Mucosa of stomach (tissue), 1 donor: ENCODE measurements at regions not wholly inside any gene's neighbourhood (a gene's known extent, or its start where the extent isn't known, plus 50 kb on each side); places are given as distances from the start of the nearest gene placed in this dataset.

Experiments
- H3K27me3 ChIP-seq: one replicate; pipeline ENCODE4 v1.7.0; 2013; ENCODE audit warnings: mild to moderate bottlenecking, low read length; ENCODE audit not compliant: control insufficient read depth, insufficient read depth
- H3K36me3 ChIP-seq: one replicate; pipeline ENCODE4 v1.7.0; 2013; ENCODE audit warnings: low read length; ENCODE audit not compliant: control insufficient read depth, insufficient read depth
- H3K4me1 ChIP-seq: one replicate; pipeline ENCODE4 v1.7.0; 2013; ENCODE audit warnings: mild to moderate bottlenecking, low read length; ENCODE audit not compliant: control insufficient read depth, insufficient read depth
- H3K4me3 ChIP-seq: one replicate; pipeline ENCODE4 v1.7.0; 2013; ENCODE audit warnings: low read length
- H3K9ac ChIP-seq: one replicate; pipeline ENCODE4 v1.7.0; 2013; ENCODE audit warnings: mild to moderate bottlenecking, low read length, moderate library complexity
- H3K9me3 ChIP-seq: one replicate; pipeline ENCODE4 v1.7.0; 2013; ENCODE audit warnings: mild to moderate bottlenecking, low read length, moderate library complexity; ENCODE audit not compliant: control insufficient read depth
- donor health status: Pancreatic carcinoma.

GRCh38 chr1:222347627-222348026 lies 200.3 kb downstream of the HHIPL2 start:
- no peak overlapping the region for H3K4me3 ChIP-seq
- H3K36me3 ChIP-seq = no peaks in the 10 kb centered on the region
- H3K4me1 ChIP-seq = no peaks in the 10 kb centered on the region
- no peak overlapping the region for H3K9ac ChIP-seq
- no peaks in the 10 kb centered on the region for H3K27me3 ChIP-seq
- no peaks in the 10 kb centered on the region for H3K9me3 ChIP-seq

GRCh38 chr1:222346955-222347354 lies 200.9 kb downstream of the HHIPL2 start:
- H3K27me3 ChIP-seq = no peaks in the 10 kb centered on the region

GRCh38 chr1:222339376-222339947 lies 208.4 kb downstream of the HHIPL2 start:
- no peaks in the 10 kb centered on the region for H3K4me1 ChIP-seq
- no peaks in the 10 kb centered on the region for H3K9me3 ChIP-seq
- H3K4me3 ChIP-seq = no peak overlapping the region
- no peak overlapping the region for H3K9ac ChIP-seq
- H3K36me3 ChIP-seq = no peaks in the 10 kb centered on the region
- no peaks in the 10 kb centered on the region for H3K27me3 ChIP-seq

More at GRCh38 chr1:222346955-222347354, 200.9 kb downstream of the HHIPL2 start:
- Histone ChIP-seq H3K36me3 (no peaks in the 10 kb centered on the region), H3K9me3 (no peaks in the 10 kb centered on the region), H3K4me1 (no peaks in the 10 kb centered on the region), H3K4me3 (no peak overlapping the region), H3K9ac (no peak overlapping the region)

- H3K9ac ChIP-seq = no peak overlapping the region
- no peaks in the 10 kb centered on the region for H3K4me1 ChIP-seq
- no peaks in the 10 kb centered on the region for H3K9me3 ChIP-seq
- H3K27me3 ChIP-seq = no peaks in the 10 kb centered on the region
- H3K36me3 ChIP-seq = no peaks in the 10 kb centered on the region
- no peak overlapping the region for H3K4me3 ChIP-seq
Measured at GRCh38 chr1:222335586-222335985, 212.3 kb downstream of the HHIPL2 start.

GRCh38 chr1:222334026-222334680 lies 213.8 kb downstream of the HHIPL2 start:
- no peak overlapping the region for H3K9ac ChIP-seq
- no peaks in the 10 kb centered on the region for H3K36me3 ChIP-seq
- no peaks in the 10 kb centered on the region for H3K27me3 ChIP-seq
- H3K4me1 ChIP-seq = no peaks in the 10 kb centered on the region
- no peaks in the 10 kb centered on the region for H3K9me3 ChIP-seq
- H3K4me3 ChIP-seq = no peak overlapping the region

GRCh38 chr1:222331765-222332164 lies 216.1 kb downstream of the HHIPL2 start:
- no peaks in the 10 kb centered on the region for H3K36me3 ChIP-seq
- H3K4me3 ChIP-seq = no peak overlapping the region
- no peaks in the 10 kb centered on the region for H3K27me3 ChIP-seq
- no peak overlapping the region for H3K9ac ChIP-seq
- no peaks in the 10 kb centered on the region for H3K4me1 ChIP-seq
- H3K9me3 ChIP-seq = no peaks in the 10 kb centered on the region

GRCh38 chr1:222331340-222331739 lies 216.6 kb downstream of the HHIPL2 start:
- Histone ChIP-seq H3K9me3 (no peaks in the 10 kb centered on the region), H3K9ac (no peak overlapping the region), H3K27me3 (no peaks in the 10 kb centered on the region), H3K4me1 (no peaks in the 10 kb centered on the region), H3K36me3 (no peaks in the 10 kb centered on the region), H3K4me3 (no peak overlapping the region)

GRCh38 chr1:222329493-222330045 lies 218.3 kb downstream of the HHIPL2 start:
- Histone ChIP-seq H3K27me3 (no peaks in the 10 kb centered on the region), H3K4me1 (no peaks in the 10 kb centered on the region), H3K36me3 (no peaks in the 10 kb centered on the region), H3K9me3 (no peaks in the 10 kb centered on the region), H3K4me3 (no peak overlapping the region), H3K9ac (no peak overlapping the region)

- H3K4me3 ChIP-seq = no peak overlapping the region
Measured at GRCh38 chr1:222326710-222327036, 221.2 kb downstream of the HHIPL2 start.

GRCh38 chr1:222326006-222326709 lies 221.7 kb downstream of the HHIPL2 start:
- H3K4me1 ChIP-seq = no peaks in the 10 kb centered on the region
- H3K4me3 ChIP-seq = no peak overlapping the region
- H3K36me3 ChIP-seq = no peaks in the 10 kb centered on the region
- no peak overlapping the region for H3K9ac ChIP-seq
- H3K27me3 ChIP-seq = no peaks in the 10 kb centered on the region
- no peaks in the 10 kb centered on the region for H3K9me3 ChIP-seq

More at GRCh38 chr1:222326710-222327036, 221.2 kb downstream of the HHIPL2 start:
- Histone ChIP-seq H3K9ac (no peak overlapping the region), H3K4me1 (no peaks in the 10 kb centered on the region), H3K27me3 (no peaks in the 10 kb centered on the region), H3K36me3 (no peaks in the 10 kb centered on the region), H3K9me3 (no peaks in the 10 kb centered on the region)

- Histone ChIP-seq H3K27me3 (no peaks in the 10 kb centered on the region), H3K4me1 (no peaks in the 10 kb centered on the region), H3K4me3 (no peak overlapping the region), H3K9me3 (no peaks in the 10 kb centered on the region), H3K9ac (no peak overlapping the region), H3K36me3 (no peaks in the 10 kb centered on the region)
Measured at GRCh38 chr1:222325506-222325905, 222.4 kb downstream of the HHIPL2 start.

- Histone ChIP-seq H3K36me3 (no peaks in the 10 kb centered on the region), H3K9me3 (no peaks in the 10 kb centered on the region), H3K4me3 (no peak overlapping the region), H3K4me1 (no peaks in the 10 kb centered on the region), H3K9ac (no peak overlapping the region), H3K27me3 (no peaks in the 10 kb centered on the region)
Measured at GRCh38 chr1:222314839-222315238, 233.1 kb downstream of the HHIPL2 start.
